ENCODE measurements at regions not wholly inside any gene's neighbourhood (a gene's known extent, or its start where the extent isn't known, plus 50 kb on each side); places are given as distances from the start of the nearest gene placed in this dataset.

GRCh38 chr20:39132093-39132492 is 169.9 kb downstream of the DHX35 start:
- no peak for DNase-seq (ENCODE audit: low read depth in 1 of 2, low spot score in 1 of 2)
- Histone ChIP-seq H3K4me3 (replicated peaks; ENCODE audit: insufficient read depth, low read length) (no peak overlapping the region), H3K27me3 (ENCODE audit: insufficient read depth, poor library complexity, severe bottlenecking) (no peaks in the 10 kb centered on the region), H3K27ac (replicated peaks) (no peak overlapping the region)
- no peak for TF ChIP-seq CTCF (IDR thresholded peaks at IDR 0.05; ENCODE audit: insufficient read depth, low read length)
- TF ChIP-seq SPI1 (IDR thresholded peaks at IDR 0.05; ENCODE audit: borderline replicate concordance, low read depth), result no peak
- no peak for TF ChIP-seq GABPA (IDR thresholded peaks at IDR 0.05; ENCODE audit: low read depth)
- TF ChIP-seq, protein P1, sequence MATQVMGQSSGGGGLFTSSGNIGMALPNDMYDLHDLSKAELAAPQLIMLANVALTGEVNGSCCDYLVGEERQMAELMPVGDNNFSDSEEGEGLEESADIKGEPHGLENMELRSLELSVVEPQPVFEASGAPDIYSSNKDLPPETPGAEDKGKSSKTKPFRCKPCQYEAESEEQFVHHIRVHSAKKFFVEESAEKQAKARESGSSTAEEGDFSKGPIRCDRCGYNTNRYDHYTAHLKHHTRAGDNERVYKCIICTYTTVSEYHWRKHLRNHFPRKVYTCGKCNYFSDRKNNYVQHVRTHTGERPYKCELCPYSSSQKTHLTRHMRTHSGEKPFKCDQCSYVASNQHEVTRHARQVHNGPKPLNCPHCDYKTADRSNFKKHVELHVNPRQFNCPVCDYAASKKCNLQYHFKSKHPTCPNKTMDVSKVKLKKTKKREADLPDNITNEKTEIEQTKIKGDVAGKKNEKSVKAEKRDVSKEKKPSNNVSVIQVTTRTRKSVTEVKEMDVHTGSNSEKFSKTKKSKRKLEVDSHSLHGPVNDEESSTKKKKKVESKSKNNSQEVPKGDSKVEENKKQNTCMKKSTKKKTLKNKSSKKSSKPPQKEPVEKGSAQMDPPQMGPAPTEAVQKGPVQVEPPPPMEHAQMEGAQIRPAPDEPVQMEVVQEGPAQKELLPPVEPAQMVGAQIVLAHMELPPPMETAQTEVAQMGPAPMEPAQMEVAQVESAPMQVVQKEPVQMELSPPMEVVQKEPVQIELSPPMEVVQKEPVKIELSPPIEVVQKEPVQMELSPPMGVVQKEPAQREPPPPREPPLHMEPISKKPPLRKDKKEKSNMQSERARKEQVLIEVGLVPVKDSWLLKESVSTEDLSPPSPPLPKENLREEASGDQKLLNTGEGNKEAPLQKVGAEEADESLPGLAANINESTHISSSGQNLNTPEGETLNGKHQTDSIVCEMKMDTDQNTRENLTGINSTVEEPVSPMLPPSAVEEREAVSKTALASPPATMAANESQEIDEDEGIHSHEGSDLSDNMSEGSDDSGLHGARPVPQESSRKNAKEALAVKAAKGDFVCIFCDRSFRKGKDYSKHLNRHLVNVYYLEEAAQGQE (IDR thresholded peaks at IDR 0.05; ENCODE audit: insufficient replicate concordance, low read depth), result no peak
- no peak for TF ChIP-seq POLR2AphosphoS5 (IDR thresholded peaks at IDR 0.05; ENCODE audit: low read depth)

- Histone ChIP-seq H3K4me3 (replicated peaks; ENCODE audit: insufficient read depth, low read length) (no peak overlapping the region), H3K27me3 (ENCODE audit: insufficient read depth, poor library complexity, severe bottlenecking) (no peaks in the 10 kb centered on the region), H3K27ac (replicated peaks) (no peak overlapping the region)
- no peak for DNase-seq (ENCODE audit: low read depth in 1 of 2, low spot score in 1 of 2)
- TF ChIP-seq, protein P1 (IDR thresholded peaks at IDR 0.05; ENCODE audit: insufficient replicate concordance, low read depth), result no peak
- TF ChIP-seq GABPA (IDR thresholded peaks at IDR 0.05; ENCODE audit: low read depth), result no peak
- TF ChIP-seq CTCF (IDR thresholded peaks at IDR 0.05; ENCODE audit: insufficient read depth, low read length), result no peak
- no peak for TF ChIP-seq POLR2AphosphoS5 (IDR thresholded peaks at IDR 0.05; ENCODE audit: low read depth)
- TF ChIP-seq SPI1 (IDR thresholded peaks at IDR 0.05; ENCODE audit: borderline replicate concordance, low read depth), result no peak
Measured at GRCh38 chr20:39130627-39131026, 168.5 kb downstream of the DHX35 start.

DNA sequence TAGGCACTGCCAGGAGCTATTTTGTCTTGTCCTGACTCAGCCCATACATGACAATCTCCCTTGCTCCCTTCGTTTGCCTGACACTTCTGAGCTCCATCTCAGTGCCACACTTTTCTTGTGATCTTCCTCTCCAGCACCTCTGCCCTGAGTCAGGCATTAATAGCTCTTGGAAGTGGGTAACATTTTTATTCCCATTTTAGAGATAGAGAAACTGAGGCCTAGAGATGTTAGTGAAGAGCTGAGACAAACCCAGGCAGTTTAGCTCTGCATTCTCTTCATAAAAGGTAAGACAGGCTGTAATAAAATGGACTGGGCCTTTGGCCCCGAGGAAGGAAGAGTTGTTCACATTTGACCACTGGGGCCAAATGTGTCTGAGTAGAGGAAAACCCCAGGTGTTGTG is 167.4 kb downstream of the DHX35 start:
- TF ChIP-seq, protein P1 (IDR thresholded peaks at IDR 0.05; ENCODE audit: insufficient replicate concordance, low read depth), result no peak
- Histone ChIP-seq H3K27me3 (ENCODE audit: insufficient read depth, poor library complexity, severe bottlenecking) (no peaks in the 10 kb centered on the region), H3K4me3 (replicated peaks; ENCODE audit: insufficient read depth, low read length) (no peak overlapping the region), H3K27ac (replicated peaks) (no peak overlapping the region)
- DNase-seq (ENCODE audit: low read depth in 1 of 2, low spot score in 1 of 2), result no peak

DNA sequence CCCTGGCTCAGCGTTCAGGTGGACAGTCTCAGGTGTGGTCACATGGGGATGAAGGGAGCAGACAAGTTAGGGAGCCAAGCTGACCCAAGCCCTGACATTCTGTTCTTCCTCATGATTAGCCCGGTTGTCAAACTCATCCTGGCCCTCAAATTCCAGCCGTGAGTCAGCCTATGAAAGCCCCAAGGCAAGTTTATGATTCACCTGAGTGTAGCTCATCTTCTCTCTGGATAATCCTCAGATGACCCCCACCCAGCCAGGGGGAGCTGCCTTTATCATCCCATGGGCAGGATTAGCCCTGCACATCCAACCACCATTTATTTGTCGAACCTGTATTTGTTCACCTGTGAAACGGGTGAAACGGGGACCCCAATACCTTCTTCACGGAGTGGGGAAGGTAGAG is 161.9 kb downstream of the DHX35 start:
- TF ChIP-seq, protein P1 (IDR thresholded peaks at IDR 0.05; ENCODE audit: insufficient replicate concordance, low read depth), result no peak
- no peak for TF ChIP-seq POLR2AphosphoS5 (IDR thresholded peaks at IDR 0.05; ENCODE audit: low read depth)
- TF ChIP-seq GABPA (IDR thresholded peaks at IDR 0.05; ENCODE audit: low read depth), result no peak
- no peak for TF ChIP-seq SPI1 (IDR thresholded peaks at IDR 0.05; ENCODE audit: borderline replicate concordance, low read depth)
- TF ChIP-seq CTCF (IDR thresholded peaks at IDR 0.05; ENCODE audit: insufficient read depth, low read length), result no peak
- no peaks in the 10 kb centered on the region for H3K27me3 ChIP-seq (ENCODE audit: insufficient read depth, poor library complexity, severe bottlenecking)
- DNase-seq (ENCODE audit: low read depth in 1 of 2, low spot score in 1 of 2), result no peak
- no peak overlapping the region for H3K27ac ChIP-seq (replicated peaks)
- no peak overlapping the region for H3K4me3 ChIP-seq (replicated peaks; ENCODE audit: insufficient read depth, low read length)
